HG03139 (cell line): ENCODE measurements at regions not wholly inside any gene's neighbourhood (a gene's known extent, or its start where the extent isn't known, plus 50 kb on each side); places are given as distances from the start of the nearest gene placed in this dataset.
"Not testable (repeated sequence)": the region's sequence is repeated elsewhere in the genome, so short reads cannot be mapped to it uniquely, and the experiment has no call there.

Experiments used
- ATAC-seq: cut with Tn5 transposase; IDR thresholded peaks from one replicate; pipeline ENCODE4 v1.9.1; 2021; ENCODE audit not compliant: unreplicated experiment

- ATAC-seq: not testable (repeated sequence)
These were observed 1368.7 kb downstream of the CDH12 start for GRCh38 chr5:21484498-21484889.

- ATAC-seq: not testable (repeated sequence)
These were observed 1369.2 kb downstream of the CDH12 start for GRCh38 chr5:21483790-21484497.

- not testable (repeated sequence) for ATAC-seq
These were observed 1370.0 kb downstream of the CDH12 start for GRCh38 chr5:21482983-21483650.

GRCh38 chr5:21482522-21482921, 1370.6 kb downstream of the CDH12 start:
- not testable (repeated sequence) for ATAC-seq

GRCh38 chr5:21481320-21482270, 1371.5 kb downstream of the CDH12 start:
- ATAC-seq: not testable (repeated sequence)

- ATAC-seq: not testable (repeated sequence)
These were observed 1373.1 kb downstream of the CDH12 start for GRCh38 chr5:21480054-21480453.

- ATAC-seq: not testable (repeated sequence)
These were observed 1379.2 kb downstream of the CDH12 start for GRCh38 chr5:21473981-21474380.

GRCh38 chr5:21473436-21473835, 1379.7 kb downstream of the CDH12 start:
- not testable (repeated sequence) for ATAC-seq

GRCh38 chr5:21471691-21472090, 1381.5 kb downstream of the CDH12 start:
- not testable (repeated sequence) for ATAC-seq

- ATAC-seq: not testable (repeated sequence)
These were observed 1383.5 kb downstream of the CDH12 start for GRCh38 chr5:21469523-21470101.

GRCh38 chr5:21467544-21467943, 1385.6 kb downstream of the CDH12 start:
- not testable (repeated sequence) for ATAC-seq

- ATAC-seq: not testable (repeated sequence)
These were observed 1393.4 kb downstream of the CDH12 start for GRCh38 chr5:21459744-21460073.

- ATAC-seq: no peak
These were observed 1400.7 kb downstream of the CDH12 start for GRCh38 chr5:21452449-21452848.

GRCh38 chr5:21432646-21433045, 1420.5 kb downstream of the CDH12 start:
- no peak for ATAC-seq

GRCh38 chr5:21424907-21425306, 1428.2 kb downstream of the CDH12 start:
- no peak for ATAC-seq

GRCh38 chr5:21419383-21419782, 1431.4 kb upstream of the CDH18 start:
- ATAC-seq: no peak

- ATAC-seq: not testable (repeated sequence)
These were observed 1414.1 kb upstream of the CDH18 start for GRCh38 chr5:21402089-21402488.

- ATAC-seq: no peak
These were observed 1410.5 kb upstream of the CDH18 start for GRCh38 chr5:21398511-21398910.

- ATAC-seq: no peak
These were observed 1409.7 kb upstream of the CDH18 start for GRCh38 chr5:21397693-21398092.

GRCh38 chr5:21391506-21391905, 1403.5 kb upstream of the CDH18 start:
- ATAC-seq: no peak

- not testable (repeated sequence) for ATAC-seq
These were observed 1372.8 kb upstream of the CDH18 start for GRCh38 chr5:21360754-21361153.
